ENCODE measurements at regions not wholly inside any gene's neighbourhood (a gene's known extent, or its start where the extent isn't known, plus 50 kb on each side); places are given as distances from the start of the nearest gene placed in this dataset.

DNA sequence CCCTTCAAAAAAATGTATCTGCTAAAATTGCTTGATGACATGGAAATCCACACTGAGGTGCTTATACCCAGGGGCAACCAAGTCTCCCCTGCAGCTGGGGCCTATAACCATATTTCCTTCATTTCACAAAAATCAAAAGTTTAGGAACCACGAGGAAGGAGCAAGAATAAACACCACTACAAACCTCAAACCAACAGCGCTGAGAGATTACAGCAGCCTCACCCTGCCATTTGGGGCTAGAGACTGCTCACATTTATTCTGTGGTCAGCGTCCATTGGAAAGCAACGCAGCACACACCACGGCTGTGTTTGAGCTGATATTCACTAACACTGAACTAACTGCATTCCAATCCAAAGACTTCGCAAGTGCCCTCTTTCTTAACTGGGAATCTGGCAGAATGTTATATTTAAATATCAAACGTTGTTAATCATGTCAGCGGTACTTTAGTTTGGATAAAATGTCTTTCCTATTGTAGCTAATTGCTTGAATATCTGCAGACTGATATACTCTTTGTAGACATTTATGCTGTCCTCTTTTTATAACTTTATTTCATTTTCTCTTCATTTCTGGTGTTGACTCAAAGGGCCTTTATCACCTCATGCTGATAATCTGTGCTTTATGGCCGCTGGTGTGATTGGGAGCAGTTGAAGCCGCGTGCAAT lies 94.6 kb downstream of the FOXA2 start:
- TF ChIP-seq CTCF (IDR thresholded peaks at IDR 0.05; ENCODE audit: insufficient read depth, low read length, poor library complexity, severe bottlenecking) (no peak), EZH2phosphoT487 (conservative IDR thresholded peaks at IDR 0.05; ENCODE audit: low read length) (no peak)
